SJCRH30 (cell line): ENCODE measurements at regions not wholly inside any gene's neighbourhood (a gene's known extent, or its start where the extent isn't known, plus 50 kb on each side); places are given as distances from the start of the nearest gene placed in this dataset.

ENCODE experiments used
- DNase-seq, 2 experiments: peaks; one replicate each; pipeline ENCODE4 v3.0.0-alpha.2; 2015 to 2020
- H3K27ac ChIP-seq: fragments of 250-450 bp; sonication (Bioruptor Pico); 2 replicates; pipeline ENCODE4 v1.5.1; 2020; ENCODE audit warnings: mild to moderate bottlenecking, moderate library complexity
- H3K27me3 ChIP-seq: fragments of 250-450 bp; sonication (Bioruptor Pico); 2 replicates; pipeline ENCODE4 v1.5.1; 2020; ENCODE audit warnings: mild to moderate bottlenecking, moderate library complexity
- H3K36me3 ChIP-seq: fragments of 250-450 bp; sonication (Bioruptor Pico); 2 replicates; pipeline ENCODE4 v1.5.1; 2020; ENCODE audit warnings: mild to moderate bottlenecking, moderate library complexity
- H3K4me1 ChIP-seq: fragments of 250-450 bp; sonication (Bioruptor Pico); 2 replicates; pipeline ENCODE4 v1.5.1; 2020; ENCODE audit warnings: mild to moderate bottlenecking, moderate library complexity
- H3K4me3 ChIP-seq: fragments of 250-450 bp; sonication (Bioruptor Pico); 2 replicates; pipeline ENCODE4 v1.5.1; 2020; ENCODE audit warnings: mild to moderate bottlenecking, moderate library complexity
- H3K9me3 ChIP-seq: fragments of 250-450 bp; sonication (Bioruptor Pico); replicated peaks from 2 replicates; pipeline ENCODE4 v1.5.1; 2020; ENCODE audit warnings: mild to moderate bottlenecking, moderate library complexity

GRCh38 chr4:4712800-4713528, 146.5 kb upstream of the MSX1 start:
- Histone ChIP-seq H3K4me3 (no peak overlapping the region), H3K4me1 (no peaks in the 10 kb centered on the region), H3K36me3 (no peaks in the 10 kb centered on the region), H3K27ac (no peak overlapping the region), H3K27me3 (no peaks in the 10 kb centered on the region), H3K9me3 (no peaks in the 10 kb centered on the region)
- no peak for DNase-seq

- no peaks in the 10 kb centered on the region for H3K9me3 ChIP-seq
- no peak overlapping the region for H3K27ac ChIP-seq
- H3K27me3 ChIP-seq: no peaks in the 10 kb centered on the region
- H3K36me3 ChIP-seq: no peaks in the 10 kb centered on the region
- no peak overlapping the region for H3K4me3 ChIP-seq
- H3K4me1 ChIP-seq: no peaks in the 10 kb centered on the region
- DNase-seq: no peak
Measured at GRCh38 chr4:4711902-4712301, 147.6 kb upstream of the MSX1 start.

- Histone ChIP-seq H3K36me3 (no peaks in the 10 kb centered on the region), H3K27ac (no peak overlapping the region), H3K9me3 (no peaks in the 10 kb centered on the region), H3K4me3 (no peak overlapping the region), H3K27me3 (no peaks in the 10 kb centered on the region), H3K4me1 (no peaks in the 10 kb centered on the region)
- no peak for DNase-seq
Measured at GRCh38 chr4:4709736-4710135, 149.7 kb upstream of the MSX1 start.

- DNase-seq: no peak
- H3K4me1 ChIP-seq: no peaks in the 10 kb centered on the region
- H3K4me3 ChIP-seq: no peak overlapping the region
- no peaks in the 10 kb centered on the region for H3K9me3 ChIP-seq
- H3K27me3 ChIP-seq: no peaks in the 10 kb centered on the region
- H3K36me3 ChIP-seq: no peaks in the 10 kb centered on the region
- no peak overlapping the region for H3K27ac ChIP-seq
Measured at GRCh38 chr4:4704267-4704666, 155.2 kb upstream of the MSX1 start.

GRCh38 chr4:4697584-4697983, 155.7 kb upstream of the STX18 start:
- Histone ChIP-seq H3K36me3 (no peaks in the 10 kb centered on the region), H3K27me3 (no peaks in the 10 kb centered on the region), H3K4me3 (no peak overlapping the region), H3K9me3 (no peaks in the 10 kb centered on the region), H3K4me1 (no peaks in the 10 kb centered on the region; the same call in 1 of the 2 replicates), H3K27ac (no peak overlapping the region)
- DNase-seq: no peak

- Histone ChIP-seq H3K27ac (no peak overlapping the region), H3K4me1 (no peaks in the 10 kb centered on the region; the same call in 1 of the 2 replicates), H3K27me3 (no peaks in the 10 kb centered on the region), H3K4me3 (no peak overlapping the region), H3K36me3 (no peaks in the 10 kb centered on the region), H3K9me3 (no peaks in the 10 kb centered on the region)
- no peak for DNase-seq
Measured at GRCh38 chr4:4696530-4696929, 154.7 kb upstream of the STX18 start.

- Histone ChIP-seq H3K9me3 (no peaks in the 10 kb centered on the region), H3K27me3 (no peaks in the 10 kb centered on the region), H3K36me3 (no peaks in the 10 kb centered on the region), H3K27ac (no peak overlapping the region), H3K4me3 (no peak overlapping the region), H3K4me1 (no peaks in the 10 kb centered on the region; the same call in 1 of the 2 replicates)
- no peak for DNase-seq
Measured at GRCh38 chr4:4695497-4695896, 153.6 kb upstream of the STX18 start.

GRCh38 chr4:4694827-4695226, 153.0 kb upstream of the STX18 start:
- DNase-seq: no peak
- Histone ChIP-seq H3K36me3 (no peaks in the 10 kb centered on the region), H3K27ac (no peak overlapping the region), H3K27me3 (no peaks in the 10 kb centered on the region), H3K4me1 (no peaks in the 10 kb centered on the region; the same call in 1 of the 2 replicates), H3K9me3 (no peaks in the 10 kb centered on the region), H3K4me3 (no peak overlapping the region)

- peak; percentile 48 to 55 for DNase-seq
Measured at GRCh38 chr4:4694296-4694772, 152.5 kb upstream of the STX18 start.

GRCh38 chr4:4693755-4694295, 152.0 kb upstream of the STX18 start:
- no peak overlapping the region for H3K4me3 ChIP-seq

More at GRCh38 chr4:4694296-4694772, 152.5 kb upstream of the STX18 start:
- Histone ChIP-seq H3K27me3 (no peaks in the 10 kb centered on the region), H3K4me1 (no peaks in the 10 kb centered on the region; the same call in 1 of the 2 replicates), H3K36me3 (no peaks in the 10 kb centered on the region), H3K9me3 (no peaks in the 10 kb centered on the region), H3K4me3 (no peak overlapping the region), H3K27ac (no peak overlapping the region)

GRCh38 chr4:4693258-4693657, 151.4 kb upstream of the STX18 start:
- H3K36me3 ChIP-seq: no peaks in the 10 kb centered on the region
- DNase-seq: no peak
- H3K9me3 ChIP-seq: no peaks in the 10 kb centered on the region
- no peak overlapping the region for H3K27ac ChIP-seq
- H3K4me1 ChIP-seq: no peaks in the 10 kb centered on the region; the same call in 1 of the 2 replicates
- H3K4me3 ChIP-seq: no peak overlapping the region
- no peaks in the 10 kb centered on the region for H3K27me3 ChIP-seq

More at GRCh38 chr4:4693755-4694295, 152.0 kb upstream of the STX18 start:
- Histone ChIP-seq H3K4me1 (no peaks in the 10 kb centered on the region; the same call in 1 of the 2 replicates), H3K36me3 (no peaks in the 10 kb centered on the region), H3K27me3 (no peaks in the 10 kb centered on the region), H3K9me3 (no peaks in the 10 kb centered on the region), H3K27ac (no peak overlapping the region)
- no peak for DNase-seq

- Histone ChIP-seq H3K27ac (no peak overlapping the region), H3K4me3 (no peak overlapping the region), H3K9me3 (no peaks in the 10 kb centered on the region), H3K4me1 (peaks cover 4% of the 10 kb centered on the region), H3K27me3 (no peaks in the 10 kb centered on the region), H3K36me3 (no peaks in the 10 kb centered on the region)
- no peak for DNase-seq
Measured at GRCh38 chr4:4690854-4691253, 149.0 kb upstream of the STX18 start.

- no peaks in the 10 kb centered on the region for H3K9me3 ChIP-seq
- H3K27ac ChIP-seq: no peak overlapping the region
- H3K4me3 ChIP-seq: no peak overlapping the region
- H3K36me3 ChIP-seq: no peaks in the 10 kb centered on the region
- peaks cover 11% of the 10 kb centered on the region for H3K4me1 ChIP-seq
- DNase-seq: no peak
- H3K27me3 ChIP-seq: no peaks in the 10 kb centered on the region
Measured at GRCh38 chr4:4689694-4690440, 148.0 kb upstream of the STX18 start.

- Histone ChIP-seq H3K4me3 (no peak overlapping the region), H3K9me3 (no peaks in the 10 kb centered on the region), H3K27me3 (no peaks in the 10 kb centered on the region), H3K27ac (no peak overlapping the region), H3K4me1 (peaks cover 11% of the 10 kb centered on the region), H3K36me3 (no peaks in the 10 kb centered on the region)
- DNase-seq: no peak
Measured at GRCh38 chr4:4687935-4688727, 146.3 kb upstream of the STX18 start.
